GM19351 (cell line): ENCODE measurements at regions not wholly inside any gene's neighbourhood (a gene's known extent, or its start where the extent isn't known, plus 50 kb on each side); places are given as distances from the start of the nearest gene placed in this dataset.

Source experiments
- ATAC-seq: cut with Tn5 transposase; IDR thresholded peaks from one replicate; pipeline ENCODE4 v1.9.1; 2021; ENCODE audit warnings: mild to moderate bottlenecking, moderate library complexity; ENCODE audit not compliant: unreplicated experiment

- ATAC-seq, result no peak
Observed at GRCh38 chr5:125696762-125697161, 726.4 kb upstream of the GRAMD2B start.

- ATAC-seq, result no peak
Observed at GRCh38 chr5:125698420-125698819, 724.8 kb upstream of the GRAMD2B start.

DNA sequence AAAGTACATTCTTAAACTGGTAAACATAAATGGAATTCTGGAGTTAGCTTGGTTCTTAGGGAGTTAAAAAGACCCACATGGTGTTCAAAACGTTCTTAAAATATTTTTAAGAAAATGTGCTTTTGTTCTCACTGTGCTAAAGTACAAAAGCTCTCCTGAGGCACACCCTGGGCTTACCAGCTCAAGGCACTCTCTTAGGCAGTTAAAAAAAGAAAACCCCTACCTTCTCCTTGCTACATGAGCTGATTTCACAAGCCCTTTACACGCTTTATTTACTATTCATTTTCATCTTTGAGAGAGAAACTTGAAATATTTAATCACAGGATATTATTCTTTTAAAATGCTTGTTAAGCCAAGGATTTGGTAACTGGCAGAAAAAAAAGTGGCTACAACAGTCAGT is 723.3 kb upstream of the GRAMD2B start:
- ATAC-seq, result no peak

GRCh38 chr5:125700380-125700861 is 722.8 kb upstream of the GRAMD2B start:
- no peak for ATAC-seq

- ATAC-seq, result no peak
Observed at GRCh38 chr5:125703616-125704015, 719.6 kb upstream of the GRAMD2B start.

DNA sequence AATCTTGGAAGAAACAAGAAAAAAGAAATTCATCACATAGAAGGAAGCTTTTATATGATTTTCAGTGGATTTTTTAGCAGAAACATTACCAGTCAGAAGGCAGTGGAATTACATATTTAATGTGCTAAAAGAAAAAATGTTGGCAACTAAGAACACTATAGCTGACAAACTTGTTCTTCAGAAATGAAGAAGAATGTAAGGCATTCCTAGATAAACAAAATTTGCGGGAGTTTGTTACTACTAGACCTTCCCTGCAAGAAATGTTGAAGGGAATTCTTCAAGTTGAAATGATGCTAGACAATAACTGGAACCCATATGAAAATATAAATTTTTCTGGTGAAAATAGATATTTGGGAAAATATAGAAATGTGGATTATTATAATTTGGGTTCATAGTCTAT is 718.3 kb upstream of the GRAMD2B start:
- no peak for ATAC-seq

- no peak for ATAC-seq
Observed at GRCh38 chr5:125708583-125708982, 714.6 kb upstream of the GRAMD2B start.

- no peak for ATAC-seq
Observed at GRCh38 chr5:125710745-125711144, 712.5 kb upstream of the GRAMD2B start.

DNA sequence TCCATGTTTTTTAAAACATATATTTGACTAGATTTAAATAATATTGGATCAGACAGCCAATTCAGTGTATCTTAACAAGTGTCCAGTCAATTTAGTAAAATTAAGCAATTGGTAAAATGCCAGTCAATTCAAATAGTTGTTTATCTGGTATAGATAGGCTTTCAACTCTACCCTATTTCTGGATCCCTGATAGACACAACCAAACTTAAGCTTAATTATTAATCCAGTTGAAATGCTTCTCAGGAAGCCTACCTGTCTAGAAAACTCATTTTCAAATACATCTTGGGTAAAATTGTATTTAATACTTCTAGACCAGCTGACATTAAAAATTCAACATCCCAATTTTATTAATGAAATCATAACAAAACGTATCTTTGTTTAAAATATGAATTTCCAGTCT is 710.8 kb upstream of the GRAMD2B start:
- ATAC-seq, result no peak

- ATAC-seq, result no peak
Observed at GRCh38 chr5:125713109-125713805, 710.0 kb upstream of the GRAMD2B start.

DNA sequence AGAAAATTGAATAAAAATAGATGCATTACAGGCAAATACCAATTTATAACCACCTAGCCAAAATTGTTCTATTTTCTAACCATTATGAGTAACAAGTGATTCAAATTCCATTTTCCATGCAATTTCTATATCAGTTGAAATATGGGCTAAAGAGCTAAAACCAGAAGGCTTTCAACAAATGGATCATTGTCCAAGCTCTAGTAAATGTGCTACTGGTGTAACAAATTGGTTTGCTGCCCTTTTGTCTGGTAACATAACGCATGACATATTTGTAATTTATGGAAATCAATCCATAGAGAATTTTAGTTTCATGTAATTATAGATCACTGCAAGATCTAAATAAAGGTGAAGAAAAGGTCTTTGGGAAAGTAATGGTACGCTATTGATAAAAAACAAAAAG is 708.0 kb upstream of the GRAMD2B start:
- no peak for ATAC-seq

DNA sequence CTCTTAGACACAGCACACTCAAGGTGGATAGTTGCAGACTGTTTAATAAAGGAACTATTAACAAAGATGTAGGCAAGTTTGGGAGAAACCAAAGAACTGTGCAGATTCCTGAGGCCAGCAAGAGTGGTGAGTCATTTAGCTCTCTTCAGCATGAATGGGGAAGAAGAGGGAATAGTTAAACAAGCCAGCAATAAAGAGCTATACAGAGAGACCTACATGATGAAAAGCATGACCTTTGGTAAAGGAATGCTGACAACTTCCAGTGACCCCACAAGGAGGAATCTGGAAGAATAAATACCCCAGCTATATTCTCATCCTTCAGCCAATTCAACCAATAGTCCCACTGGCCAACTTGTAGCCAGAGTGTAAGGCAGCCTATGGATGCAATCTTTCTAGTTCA is 706.0 kb upstream of the GRAMD2B start:
- ATAC-seq, result no peak

DNA sequence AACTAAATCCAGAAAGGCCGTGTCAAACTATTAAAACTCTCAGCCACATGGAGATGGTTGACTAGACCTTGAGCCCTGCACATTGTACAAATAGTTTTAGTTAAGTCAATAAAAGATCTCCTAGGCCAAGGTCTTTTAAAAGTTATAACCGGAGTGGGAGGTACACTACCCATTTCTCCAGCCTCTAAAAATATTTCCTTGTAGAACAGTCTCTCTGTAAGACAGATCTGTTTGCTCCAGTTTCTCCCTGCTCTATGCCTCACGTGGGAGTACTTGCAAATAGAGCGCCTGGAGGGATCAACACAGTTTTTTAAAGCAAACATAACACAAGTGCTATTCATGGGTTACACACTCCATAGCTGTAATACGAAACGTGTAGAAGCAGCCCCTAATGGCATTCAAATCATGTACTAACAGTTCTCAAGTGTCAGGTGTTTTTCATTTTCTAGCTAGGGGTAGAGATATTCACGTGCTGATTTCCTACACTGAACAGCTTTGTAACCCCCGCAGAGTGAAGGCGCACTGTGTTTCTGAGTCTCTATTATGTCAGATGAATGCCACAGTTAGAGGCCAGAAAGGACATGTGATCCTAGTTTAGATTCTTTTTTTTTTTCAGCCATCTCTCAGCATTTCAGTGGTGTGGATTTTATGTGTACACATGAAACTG is 703.4 kb upstream of the GRAMD2B start:
- ATAC-seq, result no peak

GRCh38 chr5:125720348-125720685 is 702.9 kb upstream of the GRAMD2B start:
- ATAC-seq, result no peak

DNA sequence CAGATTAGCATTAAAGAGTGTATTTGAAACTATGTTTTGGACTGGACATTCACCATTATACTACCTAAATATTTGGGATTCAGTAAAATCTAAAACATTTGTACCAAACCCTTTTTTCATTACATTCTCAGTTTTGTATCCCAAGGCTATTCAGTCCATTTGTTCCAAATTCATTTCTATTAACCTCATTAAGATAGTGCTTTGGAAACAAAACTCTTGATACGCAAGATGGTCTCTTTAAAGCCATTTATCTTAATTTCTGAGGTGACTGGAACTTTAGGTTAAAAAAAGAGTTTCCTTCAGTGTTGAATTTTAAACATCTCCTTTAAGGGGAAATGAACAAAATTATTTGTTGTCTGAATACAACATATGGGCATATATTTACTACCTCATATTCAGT is 702.5 kb upstream of the GRAMD2B start:
- ATAC-seq, result no peak

- ATAC-seq, result no peak
Observed at GRCh38 chr5:125722550-125722949, 700.7 kb upstream of the GRAMD2B start.

DNA sequence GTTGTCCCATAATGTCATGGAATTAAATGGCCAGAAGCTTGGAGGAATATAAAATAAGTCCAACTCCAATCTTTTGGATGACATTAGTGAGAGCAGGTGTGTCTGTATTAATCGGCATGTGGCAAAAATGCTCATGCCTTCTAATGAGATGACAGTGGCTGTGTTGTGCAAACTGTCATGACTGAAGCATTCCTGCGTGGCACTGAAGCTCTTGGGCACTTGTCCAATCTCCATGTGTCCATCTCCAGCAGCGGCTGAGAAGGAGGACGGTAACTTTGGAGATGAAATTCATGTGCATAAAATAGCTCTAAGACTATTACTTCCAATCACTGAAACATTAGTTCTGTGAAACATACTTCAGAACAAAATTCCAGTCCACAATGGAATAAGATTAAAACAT is 697.5 kb upstream of the GRAMD2B start:
- ATAC-seq, result no peak

DNA sequence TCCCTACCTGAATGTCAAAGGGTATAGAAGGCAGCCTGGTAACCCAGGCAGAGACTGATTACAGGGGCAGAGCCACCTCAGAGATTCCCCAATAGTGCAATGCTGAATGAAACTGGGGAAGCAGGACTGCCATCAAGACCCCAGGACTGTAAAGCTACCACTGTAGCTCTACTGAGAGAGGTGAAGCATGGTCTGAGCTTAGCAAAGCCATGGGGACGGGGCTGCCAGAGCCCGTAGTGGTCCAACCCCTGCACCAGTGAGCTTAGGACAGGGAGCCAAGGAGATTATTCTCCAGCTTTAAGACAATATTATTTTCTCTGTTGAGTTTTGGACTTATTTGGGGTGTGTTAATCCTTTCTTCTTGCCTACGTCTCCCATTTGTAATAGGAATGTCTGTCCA is 679.3 kb upstream of the GRAMD2B start:
- no peak for ATAC-seq

DNA sequence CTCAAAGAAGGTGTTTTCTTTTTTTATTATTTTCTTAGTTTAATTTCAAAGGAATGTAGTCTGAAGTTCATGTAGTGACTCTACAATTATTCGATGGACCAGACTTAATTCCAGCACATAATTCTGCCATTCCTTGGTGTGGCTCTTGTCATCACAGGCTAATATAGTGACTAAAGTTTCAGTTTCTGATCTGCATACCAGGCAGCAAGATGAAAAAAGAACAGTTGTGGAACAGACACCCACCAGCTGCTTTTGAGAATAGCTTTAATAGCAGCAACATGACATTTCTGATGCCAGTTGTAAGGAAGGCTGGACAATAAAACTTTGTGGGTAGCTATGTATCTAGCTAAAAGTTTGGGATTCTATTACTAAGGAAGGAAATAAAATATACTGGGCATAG is 676.3 kb upstream of the GRAMD2B start:
- ATAC-seq, result no peak

DNA sequence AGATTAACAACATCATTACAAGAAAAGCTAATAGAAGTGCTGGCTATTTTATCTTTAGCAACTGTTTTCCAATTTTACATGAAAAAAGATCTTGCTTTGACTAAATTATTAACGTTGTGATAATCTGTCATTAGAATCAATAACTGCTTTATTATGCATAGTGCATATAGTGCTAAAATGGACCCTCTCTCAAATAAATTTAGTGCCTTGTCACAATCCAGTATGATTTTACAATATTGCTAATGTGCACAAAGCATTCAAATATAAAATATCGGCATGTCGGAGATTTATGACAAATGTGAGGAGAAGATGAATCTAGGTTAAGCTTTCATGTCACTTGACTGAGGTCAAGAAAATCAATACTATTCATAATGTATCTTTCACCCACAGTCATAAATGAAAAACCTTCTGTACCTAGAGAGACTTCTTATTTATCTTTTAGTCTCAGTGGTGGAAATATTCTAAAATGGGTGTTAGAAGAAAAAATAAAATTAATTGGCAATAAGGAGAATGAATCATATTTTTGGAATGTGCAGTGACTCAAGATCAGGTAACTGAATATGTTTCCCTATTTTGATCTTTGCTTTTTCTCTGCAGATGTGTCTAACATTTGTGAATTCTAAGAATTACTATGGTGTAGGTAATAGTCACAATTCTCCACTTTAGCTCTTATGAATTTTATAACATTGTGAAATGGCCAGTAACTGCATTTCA is 672.9 kb upstream of the GRAMD2B start:
- no peak for ATAC-seq

GRCh38 chr5:125750861-125751186 is 672.4 kb upstream of the GRAMD2B start:
- no peak for ATAC-seq

DNA sequence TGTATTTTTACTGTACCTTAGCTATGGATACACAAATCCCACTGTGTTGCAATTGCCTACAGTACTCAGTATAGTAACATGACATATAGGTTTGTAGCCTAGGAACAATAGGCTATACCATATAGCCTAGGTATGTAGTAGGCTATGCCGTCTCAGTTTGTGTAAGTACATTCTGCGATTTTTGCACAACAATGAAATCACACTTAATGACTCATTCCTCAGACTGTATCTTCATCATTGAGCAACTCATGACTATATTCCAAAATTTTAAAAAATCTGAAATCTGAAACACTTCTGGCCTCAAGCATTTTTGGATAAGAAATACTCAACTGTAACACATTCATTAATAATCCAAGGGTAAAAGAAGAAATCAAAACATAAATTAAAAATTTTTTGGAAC is 666.8 kb upstream of the GRAMD2B start:
- no peak for ATAC-seq
